Liver (tissue), 8 donors: ENCODE measurements at regions not wholly inside any gene's neighbourhood (a gene's known extent, or its start where the extent isn't known, plus 50 kb on each side); places are given as distances from the start of the nearest gene placed in this dataset.

ENCODE experiments used
- DNase-seq: peaks from one replicate; pipeline ENCODE4 v3.0.0-alpha.2; 2017; ENCODE audit warnings: low spot score
- H3K27ac ChIP-seq, 2 donors: one replicate each; pipeline ENCODE4 v1.7.0; 2013; ENCODE audit warnings: inconsistent platforms in 2 of 2, low read length in 2 of 2, control low read depth in 1 of 2, low read depth in 1 of 2, mild to moderate bottlenecking in 1 of 2
- H3K27me3 ChIP-seq, 4 donors: one replicate each; pipeline versions ENCODE4 v1.6.1 to v1.7.0; 2013; ENCODE audit warnings: low read length in 3 of 4, inconsistent platforms in 1 of 4, mild to moderate bottlenecking in 1 of 4, moderate library complexity in 1 of 4; ENCODE audit not compliant: control insufficient read depth in 4 of 4, insufficient read depth in 4 of 4
- H3K36me3 ChIP-seq, 4 donors: one replicate each; pipeline versions ENCODE4 v1.6.1 to v1.7.0; 2013; ENCODE audit warnings: low read length in 3 of 4, mild to moderate bottlenecking in 3 of 4, low read depth in 1 of 4, moderate library complexity in 1 of 4; ENCODE audit not compliant: control insufficient read depth in 4 of 4, insufficient read depth in 3 of 4
- H3K4me1 ChIP-seq, 4 donors: one replicate each; pipeline versions ENCODE4 v1.6.1 to v1.7.0; 2013; ENCODE audit warnings: low read length in 3 of 4, mild to moderate bottlenecking in 3 of 4, moderate library complexity in 1 of 4; ENCODE audit not compliant: control insufficient read depth in 4 of 4, insufficient read depth in 4 of 4
- H3K4me3 ChIP-seq, 3 donors: one replicate each; pipeline versions ENCODE4 v1.6.1 to v1.7.0; 2013; ENCODE audit warnings: low read length in 3 of 3, control low read depth in 1 of 3, low read depth in 1 of 3, mild to moderate bottlenecking in 1 of 3
- H3K9ac ChIP-seq, 2 donors: one replicate each; pipeline ENCODE4 v1.7.0; 2013; ENCODE audit warnings: low read length in 2 of 2, mild to moderate bottlenecking in 2 of 2, moderate library complexity in 2 of 2, control low read depth in 1 of 2, low read depth in 1 of 2
- H3K9me3 ChIP-seq, 4 donors: one replicate each; pipeline versions ENCODE4 v1.6.1 to v1.7.0; 2013; ENCODE audit warnings: low read length in 3 of 4; ENCODE audit not compliant: control insufficient read depth in 4 of 4
- EGR1 ChIP-seq, 2 donors: IDR thresholded peaks; 2 replicates each; pipeline ENCODE4 v1.6.1; 2016 to 2018; ENCODE audit warnings: antibody characterized with exemption in 2 of 2, low read depth in 2 of 2
- FOXA1 ChIP-seq: IDR thresholded peaks from 2 replicates; pipeline ENCODE4 v1.6.1; 2016; ENCODE audit warnings: antibody characterized with exemption
- FOXA2 ChIP-seq: IDR thresholded peaks from 2 replicates; pipeline ENCODE4 v1.6.1; 2016; ENCODE audit warnings: antibody characterized with exemption
- GABPA ChIP-seq, 2 donors: IDR thresholded peaks in 1 of 2; conservative IDR thresholded peaks in 1 of 2; 2 replicates each; pipeline ENCODE4 v1.6.1; 2016; ENCODE audit warnings: antibody characterized with exemption in 2 of 2, mild to moderate bottlenecking in 1 of 2, moderate library complexity in 1 of 2
- HNF4A ChIP-seq, 2 donors: conservative IDR thresholded peaks; 2 replicates each; pipeline ENCODE4 v1.6.1; 2016; ENCODE audit warnings: antibody characterized with exemption in 2 of 2, mild to moderate bottlenecking in 2 of 2
- HNF4G ChIP-seq: IDR thresholded peaks from 2 replicates; pipeline ENCODE4 v1.6.1; 2016; ENCODE audit warnings: antibody characterized with exemption
- JUND ChIP-seq, 2 donors: IDR thresholded peaks; 2 replicates each; pipeline ENCODE4 v1.6.1; 2016; ENCODE audit warnings: antibody characterized with exemption in 2 of 2
- NR2F2 ChIP-seq: IDR thresholded peaks from 2 replicates; pipeline ENCODE4 v1.6.1; 2016; ENCODE audit warnings: antibody characterized with exemption
- RXRA ChIP-seq, 2 donors: IDR thresholded peaks; 2 replicates each; pipeline ENCODE4 v1.6.1; 2017 to 2018; ENCODE audit warnings: antibody characterized with exemption in 2 of 2, mild to moderate bottlenecking in 1 of 2
- SP1 ChIP-seq: IDR thresholded peaks from 2 replicates; pipeline ENCODE4 v1.6.1; 2018; ENCODE audit warnings: antibody characterized with exemption, mild to moderate bottlenecking
- TAF1 ChIP-seq: conservative IDR thresholded peaks from 2 replicates; pipeline ENCODE4 v1.6.1; 2016; ENCODE audit warnings: antibody characterized with exemption, mild to moderate bottlenecking
- YY1 ChIP-seq: IDR thresholded peaks from 2 replicates; pipeline ENCODE4 v1.6.1; 2016; ENCODE audit warnings: antibody characterized with exemption, mild to moderate bottlenecking
- WGBS: extraction: QIAGEN DNeasy Blood & Tissue Kit; methylation state at CpG from one replicate; pipeline ENCODE4 v1.1.7; 2013; 5-methylcytosine and 5-hydroxymethylcytosine counted together
- TF ChIP-seq, protein P1 (sequence below): IDR thresholded peaks from 2 replicates; pipeline ENCODE4 v1.6.1; 2016; ENCODE audit warnings: antibody characterized with exemption
- TF ChIP-seq, protein P2 (sequence below): IDR thresholded peaks from 2 replicates; pipeline ENCODE4 v1.6.1; 2016; ENCODE audit warnings: antibody characterized with exemption, mild to moderate bottlenecking
- TF ChIP-seq, protein P3 (sequence below): fragments of 150-350 bp; IDR thresholded peaks from 2 replicates; pipeline ENCODE4 v1.5.1; 2017; ENCODE audit warnings: improper control_type of control experiment, low read depth, low read length; ENCODE audit not compliant: missing input control
- TF ChIP-seq, protein P4 (sequence below): IDR thresholded peaks from 2 replicates; pipeline ENCODE4 v1.6.1; 2016; ENCODE audit warnings: antibody characterized with exemption
- donor health status: healthy.
- donor health status: healthy.
- donor health status: healthy.
- donor health status: healthy.
- donor health status: healthy.

DNA sequence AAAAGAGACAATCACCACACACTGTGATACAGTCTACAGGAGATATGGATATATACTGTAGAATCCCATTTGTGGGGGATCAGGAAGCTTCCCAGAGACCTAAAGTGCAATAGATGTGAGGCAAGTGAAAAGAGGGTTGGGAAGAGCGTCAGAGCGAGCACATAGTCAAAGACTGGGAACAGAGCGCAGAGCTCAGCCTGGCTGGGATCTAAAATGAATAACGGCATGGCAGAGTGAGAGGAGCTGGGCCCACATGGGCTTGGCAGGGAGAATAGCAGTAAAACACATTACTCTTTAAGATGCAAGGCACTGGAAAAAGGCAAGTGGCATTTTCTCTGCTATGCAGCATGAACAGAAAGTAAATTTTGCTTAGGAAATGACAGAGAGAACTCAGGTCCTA, 52.4 kb upstream of the BCL11A start:
- Histone ChIP-seq H3K9me3 (no peaks in the 10 kb centered on the region), H3K4me3 (no peak overlapping the region), H3K9ac (no peak overlapping the region), H3K36me3 (no peaks in the 10 kb centered on the region), H3K4me1 (no peaks in the 10 kb centered on the region), H3K27me3 (no peaks in the 10 kb centered on the region), H3K27ac (no peak overlapping the region)
- whole genome bisulfite sequencing = 95% methylated on average over 4 of the region's 4 CpGs
- DNase-seq = no peak
- TF ChIP-seq, protein P1, sequence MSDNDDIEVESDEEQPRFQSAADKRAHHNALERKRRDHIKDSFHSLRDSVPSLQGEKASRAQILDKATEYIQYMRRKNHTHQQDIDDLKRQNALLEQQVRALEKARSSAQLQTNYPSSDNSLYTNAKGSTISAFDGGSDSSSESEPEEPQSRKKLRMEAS = no peak
- TF ChIP-seq JUND (IDR thresholded peaks at IDR 0.05) = no peak
- TF ChIP-seq EGR1 (IDR thresholded peaks at IDR 0.05; ENCODE audit: low read depth in 2 of 2) = no peak
- TF ChIP-seq HNF4A (conservative IDR thresholded peaks at IDR 0.05) = no peak
- no peak for TF ChIP-seq TAF1
- no peak for TF ChIP-seq SP1
- no peak for TF ChIP-seq NR2F2
- no peak for TF ChIP-seq GABPA (IDR thresholded peaks at IDR 0.05 in 1 of 2, conservative IDR thresholded peaks at IDR 0.05 in 1 of 2)
- TF ChIP-seq FOXA2 = no peak

DNA sequence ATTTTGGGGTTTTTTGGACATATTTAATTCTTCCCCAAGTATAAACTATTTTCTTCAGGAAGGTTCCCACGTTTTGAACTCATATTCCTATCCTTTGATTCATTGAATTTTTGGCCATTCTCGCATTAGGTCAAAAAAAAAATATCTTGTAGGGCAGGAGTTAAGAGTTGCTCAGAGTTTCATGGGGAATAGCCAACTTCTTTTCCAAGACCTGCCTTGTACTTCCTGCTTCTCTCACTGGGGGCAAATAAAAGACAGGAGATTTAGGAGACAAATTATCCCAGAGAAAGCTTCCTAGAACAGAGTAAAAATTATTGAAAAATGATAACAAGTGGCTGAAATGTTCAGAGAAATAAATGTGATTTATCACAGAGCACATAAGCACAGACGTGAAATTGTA, 55.2 kb upstream of the BCL11A start:
- Histone ChIP-seq H3K9me3 (no peaks in the 10 kb centered on the region), H3K4me1 (no peaks in the 10 kb centered on the region), H3K9ac (no peak overlapping the region), H3K27me3 (no peaks in the 10 kb centered on the region), H3K36me3 (no peaks in the 10 kb centered on the region), H3K27ac (no peak overlapping the region), H3K4me3 (no peak overlapping the region)
- no peak for DNase-seq
- WGBS = 33% methylated on average over 3 of the region's 3 CpGs
- TF ChIP-seq HNF4A (conservative IDR thresholded peaks at IDR 0.05) (no peak), FOXA2 (no peak), FOXA1 (no peak), NR2F2 (no peak), YY1 (no peak), GABPA (IDR thresholded peaks at IDR 0.05 in 1 of 2, conservative IDR thresholded peaks at IDR 0.05 in 1 of 2) (no peak), EGR1 (IDR thresholded peaks at IDR 0.05; ENCODE audit: low read depth in 2 of 2) (no peak), HNF4G (no peak)
- TF ChIP-seq, protein P2, sequence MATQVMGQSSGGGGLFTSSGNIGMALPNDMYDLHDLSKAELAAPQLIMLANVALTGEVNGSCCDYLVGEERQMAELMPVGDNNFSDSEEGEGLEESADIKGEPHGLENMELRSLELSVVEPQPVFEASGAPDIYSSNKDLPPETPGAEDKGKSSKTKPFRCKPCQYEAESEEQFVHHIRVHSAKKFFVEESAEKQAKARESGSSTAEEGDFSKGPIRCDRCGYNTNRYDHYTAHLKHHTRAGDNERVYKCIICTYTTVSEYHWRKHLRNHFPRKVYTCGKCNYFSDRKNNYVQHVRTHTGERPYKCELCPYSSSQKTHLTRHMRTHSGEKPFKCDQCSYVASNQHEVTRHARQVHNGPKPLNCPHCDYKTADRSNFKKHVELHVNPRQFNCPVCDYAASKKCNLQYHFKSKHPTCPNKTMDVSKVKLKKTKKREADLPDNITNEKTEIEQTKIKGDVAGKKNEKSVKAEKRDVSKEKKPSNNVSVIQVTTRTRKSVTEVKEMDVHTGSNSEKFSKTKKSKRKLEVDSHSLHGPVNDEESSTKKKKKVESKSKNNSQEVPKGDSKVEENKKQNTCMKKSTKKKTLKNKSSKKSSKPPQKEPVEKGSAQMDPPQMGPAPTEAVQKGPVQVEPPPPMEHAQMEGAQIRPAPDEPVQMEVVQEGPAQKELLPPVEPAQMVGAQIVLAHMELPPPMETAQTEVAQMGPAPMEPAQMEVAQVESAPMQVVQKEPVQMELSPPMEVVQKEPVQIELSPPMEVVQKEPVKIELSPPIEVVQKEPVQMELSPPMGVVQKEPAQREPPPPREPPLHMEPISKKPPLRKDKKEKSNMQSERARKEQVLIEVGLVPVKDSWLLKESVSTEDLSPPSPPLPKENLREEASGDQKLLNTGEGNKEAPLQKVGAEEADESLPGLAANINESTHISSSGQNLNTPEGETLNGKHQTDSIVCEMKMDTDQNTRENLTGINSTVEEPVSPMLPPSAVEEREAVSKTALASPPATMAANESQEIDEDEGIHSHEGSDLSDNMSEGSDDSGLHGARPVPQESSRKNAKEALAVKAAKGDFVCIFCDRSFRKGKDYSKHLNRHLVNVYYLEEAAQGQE = no peak

DNA sequence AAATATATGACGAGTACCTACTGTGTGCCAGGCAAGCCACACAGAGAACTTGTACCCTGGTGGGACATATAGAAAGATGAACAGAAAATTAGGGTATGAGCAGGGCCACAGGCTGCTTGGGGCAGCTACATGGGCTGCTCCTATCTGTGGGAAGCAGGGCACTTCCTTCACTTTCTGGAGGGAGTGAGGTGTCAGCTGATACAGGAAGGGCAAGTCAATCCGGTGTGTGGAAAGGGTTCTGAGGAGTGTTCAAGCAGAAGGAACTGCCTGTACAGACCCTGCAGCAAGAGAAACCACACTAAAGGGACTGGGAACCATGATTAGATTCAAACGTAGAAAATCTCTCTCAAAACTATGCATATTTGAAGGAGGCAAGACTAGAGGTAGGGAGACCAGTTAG, 58.6 kb upstream of the BCL11A start:
- H3K27me3 ChIP-seq = peaks cover 0 to 4% (median 0%) of the 10 kb centered on the region in 4 donors
- no peak overlapping the region for H3K9ac ChIP-seq
- WGBS = 42% methylated on average over 3 of the region's 3 CpGs
- no peak overlapping the region for H3K4me3 ChIP-seq
- no peaks in the 10 kb centered on the region for H3K9me3 ChIP-seq
- DNase-seq = no peak
- H3K36me3 ChIP-seq = no peaks in the 10 kb centered on the region
- H3K4me1 ChIP-seq = no peaks in the 10 kb centered on the region
- no peak overlapping the region for H3K27ac ChIP-seq
- TF ChIP-seq FOXA1 (no peak), HNF4A (conservative IDR thresholded peaks at IDR 0.05) (no peak), NR2F2 (no peak), TAF1 (no peak), EGR1 (IDR thresholded peaks at IDR 0.05; ENCODE audit: low read depth in 2 of 2) (no peak), RXRA (IDR thresholded peaks at IDR 0.05) (no peak), YY1 (no peak)
- TF ChIP-seq, protein P3, sequence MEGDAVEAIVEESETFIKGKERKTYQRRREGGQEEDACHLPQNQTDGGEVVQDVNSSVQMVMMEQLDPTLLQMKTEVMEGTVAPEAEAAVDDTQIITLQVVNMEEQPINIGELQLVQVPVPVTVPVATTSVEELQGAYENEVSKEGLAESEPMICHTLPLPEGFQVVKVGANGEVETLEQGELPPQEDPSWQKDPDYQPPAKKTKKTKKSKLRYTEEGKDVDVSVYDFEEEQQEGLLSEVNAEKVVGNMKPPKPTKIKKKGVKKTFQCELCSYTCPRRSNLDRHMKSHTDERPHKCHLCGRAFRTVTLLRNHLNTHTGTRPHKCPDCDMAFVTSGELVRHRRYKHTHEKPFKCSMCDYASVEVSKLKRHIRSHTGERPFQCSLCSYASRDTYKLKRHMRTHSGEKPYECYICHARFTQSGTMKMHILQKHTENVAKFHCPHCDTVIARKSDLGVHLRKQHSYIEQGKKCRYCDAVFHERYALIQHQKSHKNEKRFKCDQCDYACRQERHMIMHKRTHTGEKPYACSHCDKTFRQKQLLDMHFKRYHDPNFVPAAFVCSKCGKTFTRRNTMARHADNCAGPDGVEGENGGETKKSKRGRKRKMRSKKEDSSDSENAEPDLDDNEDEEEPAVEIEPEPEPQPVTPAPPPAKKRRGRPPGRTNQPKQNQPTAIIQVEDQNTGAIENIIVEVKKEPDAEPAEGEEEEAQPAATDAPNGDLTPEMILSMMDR = no peak
- TF ChIP-seq, protein P4, sequence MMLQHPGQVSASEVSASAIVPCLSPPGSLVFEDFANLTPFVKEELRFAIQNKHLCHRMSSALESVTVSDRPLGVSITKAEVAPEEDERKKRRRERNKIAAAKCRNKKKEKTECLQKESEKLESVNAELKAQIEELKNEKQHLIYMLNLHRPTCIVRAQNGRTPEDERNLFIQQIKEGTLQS = no peak
